SK-N-SH (cell line): ENCODE measurements at regions not wholly inside any gene's neighbourhood (a gene's known extent, or its start where the extent isn't known, plus 50 kb on each side); places are given as distances from the start of the nearest gene placed in this dataset.

Experiments
- EZH2phosphoT487 ChIP-seq: fragments of 200-600 bp; sonication (generic); IDR thresholded peaks from 2 replicates; pipeline ENCODE4 v1.6.1; 2017; ENCODE audit warnings: low read depth, mixed run types, mild to moderate bottlenecking, antibody characterized with exemption, moderate library complexity, borderline replicate concordance
- JUND ChIP-seq: IDR thresholded peaks from 2 replicates; pipeline ENCODE4 v1.4.0; 2012
- POLR2AphosphoS5 ChIP-seq: IDR thresholded peaks from 2 replicates; pipeline ENCODE4 v1.6.1; 2012; ENCODE audit warnings: low read depth, low read length
- RAD21 ChIP-seq: IDR thresholded peaks from 2 replicates; pipeline ENCODE4 v1.6.1; 2012; ENCODE audit warnings: mild to moderate bottlenecking, low read length
- TAF1 ChIP-seq: IDR thresholded peaks from 2 replicates; pipeline ENCODE4 v1.6.1; 2012; ENCODE audit warnings: low read depth, mild to moderate bottlenecking, low read length, moderate library complexity, borderline replicate concordance
- YY1 ChIP-seq: IDR thresholded peaks from 2 replicates; pipeline ENCODE4 v1.4.0; 2012; ENCODE audit warnings: low read depth, mild to moderate bottlenecking
- TF ChIP-seq, protein P1 (sequence below): IDR thresholded peaks from 2 replicates; pipeline ENCODE4 v1.4.0; 2012; ENCODE audit warnings: low read depth
- TF ChIP-seq, protein P2 (sequence below): fragments of 150-350 bp; IDR thresholded peaks from 2 replicates; pipeline ENCODE4 v1.6.1; 2016; ENCODE audit warnings: mild to moderate bottlenecking, low read depth, low read length
- TF ChIP-seq, protein P3 (sequence below): fragments of 200-600 bp; sonication (generic); IDR thresholded peaks from 2 replicates; pipeline ENCODE4 v1.6.1; 2017; ENCODE audit warnings: antibody characterized with exemption, mild to moderate bottlenecking, moderate library complexity
- TF ChIP-seq, protein P4 (sequence below): IDR thresholded peaks from 2 replicates; pipeline ENCODE4 v1.4.0; 2012; ENCODE audit warnings: low read depth, borderline replicate concordance

DNA sequence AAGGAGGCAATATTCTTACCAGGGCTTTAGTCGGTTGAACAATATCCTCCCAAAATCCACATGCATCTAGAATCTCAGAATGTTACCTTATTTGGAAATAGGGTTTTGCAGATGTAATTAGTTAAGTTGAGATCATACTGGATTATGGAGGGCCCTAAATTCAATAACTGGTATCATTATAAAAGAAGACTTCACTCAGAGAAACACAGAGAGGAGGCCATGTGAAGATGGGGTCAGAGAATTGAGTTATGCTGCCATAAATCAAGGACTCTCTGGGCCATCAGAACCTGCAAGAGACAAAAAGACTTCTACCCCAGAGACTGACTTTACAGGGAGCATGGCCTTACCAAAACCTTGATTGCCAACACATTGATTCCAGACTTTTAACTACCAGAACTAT is 1611.1 kb downstream of the SLITRK5 start:
- no peak for TF ChIP-seq POLR2AphosphoS5
- TF ChIP-seq, protein P1, sequence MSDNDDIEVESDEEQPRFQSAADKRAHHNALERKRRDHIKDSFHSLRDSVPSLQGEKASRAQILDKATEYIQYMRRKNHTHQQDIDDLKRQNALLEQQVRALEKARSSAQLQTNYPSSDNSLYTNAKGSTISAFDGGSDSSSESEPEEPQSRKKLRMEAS: no peak
- TF ChIP-seq, protein P2, sequence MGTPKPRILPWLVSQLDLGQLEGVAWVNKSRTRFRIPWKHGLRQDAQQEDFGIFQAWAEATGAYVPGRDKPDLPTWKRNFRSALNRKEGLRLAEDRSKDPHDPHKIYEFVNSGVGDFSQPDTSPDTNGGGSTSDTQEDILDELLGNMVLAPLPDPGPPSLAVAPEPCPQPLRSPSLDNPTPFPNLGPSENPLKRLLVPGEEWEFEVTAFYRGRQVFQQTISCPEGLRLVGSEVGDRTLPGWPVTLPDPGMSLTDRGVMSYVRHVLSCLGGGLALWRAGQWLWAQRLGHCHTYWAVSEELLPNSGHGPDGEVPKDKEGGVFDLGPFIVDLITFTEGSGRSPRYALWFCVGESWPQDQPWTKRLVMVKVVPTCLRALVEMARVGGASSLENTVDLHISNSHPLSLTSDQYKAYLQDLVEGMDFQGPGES: no peak
- TF ChIP-seq, protein P3, sequence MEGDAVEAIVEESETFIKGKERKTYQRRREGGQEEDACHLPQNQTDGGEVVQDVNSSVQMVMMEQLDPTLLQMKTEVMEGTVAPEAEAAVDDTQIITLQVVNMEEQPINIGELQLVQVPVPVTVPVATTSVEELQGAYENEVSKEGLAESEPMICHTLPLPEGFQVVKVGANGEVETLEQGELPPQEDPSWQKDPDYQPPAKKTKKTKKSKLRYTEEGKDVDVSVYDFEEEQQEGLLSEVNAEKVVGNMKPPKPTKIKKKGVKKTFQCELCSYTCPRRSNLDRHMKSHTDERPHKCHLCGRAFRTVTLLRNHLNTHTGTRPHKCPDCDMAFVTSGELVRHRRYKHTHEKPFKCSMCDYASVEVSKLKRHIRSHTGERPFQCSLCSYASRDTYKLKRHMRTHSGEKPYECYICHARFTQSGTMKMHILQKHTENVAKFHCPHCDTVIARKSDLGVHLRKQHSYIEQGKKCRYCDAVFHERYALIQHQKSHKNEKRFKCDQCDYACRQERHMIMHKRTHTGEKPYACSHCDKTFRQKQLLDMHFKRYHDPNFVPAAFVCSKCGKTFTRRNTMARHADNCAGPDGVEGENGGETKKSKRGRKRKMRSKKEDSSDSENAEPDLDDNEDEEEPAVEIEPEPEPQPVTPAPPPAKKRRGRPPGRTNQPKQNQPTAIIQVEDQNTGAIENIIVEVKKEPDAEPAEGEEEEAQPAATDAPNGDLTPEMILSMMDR: no peak
- TF ChIP-seq JUND: no peak
- no peak for TF ChIP-seq EZH2phosphoT487
- TF ChIP-seq RAD21: no peak
- TF ChIP-seq, protein P4, sequence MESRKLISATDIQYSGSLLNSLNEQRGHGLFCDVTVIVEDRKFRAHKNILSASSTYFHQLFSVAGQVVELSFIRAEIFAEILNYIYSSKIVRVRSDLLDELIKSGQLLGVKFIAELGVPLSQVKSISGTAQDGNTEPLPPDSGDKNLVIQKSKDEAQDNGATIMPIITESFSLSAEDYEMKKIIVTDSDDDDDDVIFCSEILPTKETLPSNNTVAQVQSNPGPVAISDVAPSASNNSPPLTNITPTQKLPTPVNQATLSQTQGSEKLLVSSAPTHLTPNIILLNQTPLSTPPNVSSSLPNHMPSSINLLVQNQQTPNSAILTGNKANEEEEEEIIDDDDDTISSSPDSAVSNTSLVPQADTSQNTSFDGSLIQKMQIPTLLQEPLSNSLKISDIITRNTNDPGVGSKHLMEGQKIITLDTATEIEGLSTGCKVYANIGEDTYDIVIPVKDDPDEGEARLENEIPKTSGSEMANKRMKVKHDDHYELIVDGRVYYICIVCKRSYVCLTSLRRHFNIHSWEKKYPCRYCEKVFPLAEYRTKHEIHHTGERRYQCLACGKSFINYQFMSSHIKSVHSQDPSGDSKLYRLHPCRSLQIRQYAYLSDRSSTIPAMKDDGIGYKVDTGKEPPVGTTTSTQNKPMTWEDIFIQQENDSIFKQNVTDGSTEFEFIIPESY: no peak
- TF ChIP-seq YY1: no peak
- no peak for TF ChIP-seq TAF1
